ENCODE measurements at regions not wholly inside any gene's neighbourhood (a gene's known extent, or its start where the extent isn't known, plus 50 kb on each side); places are given as distances from the start of the nearest gene placed in this dataset.

- H3K4me1 ChIP-seq (ENCODE audit: insufficient read depth, poor library complexity, severe bottlenecking) = no peaks in the 10 kb centered on the region
- H3K27ac ChIP-seq (ENCODE audit: poor library complexity, severe bottlenecking) = peak overlapping the region; percentile 37
- ATAC-seq (ENCODE audit: low read depth) = peak; percentile 87
- H3K36me3 ChIP-seq (ENCODE audit: low read depth) = no peaks in the 10 kb centered on the region
- H3K4me3 ChIP-seq (ENCODE audit: severe bottlenecking) = no peak overlapping the region
- H3K9me3 ChIP-seq (ENCODE audit: severe bottlenecking) = no peaks in the 10 kb centered on the region
- peak; percentile 86 for DNase-seq (ENCODE audit: low spot score)
- TF ChIP-seq CTCF (IDR thresholded peaks at IDR 0.05; ENCODE audit: poor library complexity, severe bottlenecking) = no peak
- H3K27me3 ChIP-seq (ENCODE audit: insufficient read depth, poor library complexity, severe bottlenecking) = no peaks in the 10 kb centered on the region
These were observed 50.6 kb upstream of the RET start for GRCh38 chr10:43026039-43026973.

Data from RWPE2 (cell line).